MCF 10A (cell line): ENCODE measurements at regions not wholly inside any gene's neighbourhood (a gene's known extent, or its start where the extent isn't known, plus 50 kb on each side); places are given as distances from the start of the nearest gene placed in this dataset.

ENCODE experiments used
- BruUV-seq: library from RNA; stranded (reverse); fragments of 400-500 nt; replicated peaks from 2 replicates; lab custom pipeline; 2021; lab: Mats Ljungman, UMichigan
- CTCF ChIA-PET: fragments of 300-600 bp; sonication (Branson Sonifier 250); formaldehyde crosslinking; extraction: SDS; loops from one replicate; lab custom pipeline; 2021; ENCODE audit warnings: antibody characterized with exemption, inconsistent platforms; lab: Yijun Ruan, JAX
- POLR2A ChIA-PET: fragments of 300-600, 350-650 bp; sonication (Branson Sonifier 250); formaldehyde crosslinking; extraction: SDS; loops from one replicate; lab custom pipeline; 2020; ENCODE audit warnings: antibody characterized with exemption, inconsistent platforms; lab: Yijun Ruan, JAX
- DNase-seq: peaks from one replicate; pipeline ENCODE4 v3.0.0-alpha.2; 2018; ENCODE audit not compliant: unreplicated experiment
- H3K27ac Mint-ChIP-seq: one replicate; pipeline ENCODE4 v1.8.0; 2022; ENCODE audit warnings: mild to moderate bottlenecking, low read depth, mixed read lengths; ENCODE audit not compliant: unreplicated experiment
- H3K27me3 Mint-ChIP-seq: one replicate; pipeline ENCODE4 v1.8.0; 2022; ENCODE audit warnings: mixed read lengths; ENCODE audit not compliant: insufficient read depth, unreplicated experiment
- H3K36me3 Mint-ChIP-seq: one replicate; pipeline ENCODE4 v1.8.0; 2022; ENCODE audit warnings: mild to moderate bottlenecking, moderate library complexity, mixed read lengths; ENCODE audit not compliant: insufficient read depth, unreplicated experiment
- H3K4me1 Mint-ChIP-seq: one replicate; pipeline ENCODE4 v1.8.0; 2022; ENCODE audit warnings: mixed read lengths; ENCODE audit not compliant: insufficient read depth, unreplicated experiment
- H3K4me3 Mint-ChIP-seq: one replicate; pipeline ENCODE4 v1.8.0; 2022; ENCODE audit warnings: mild to moderate bottlenecking, moderate library complexity, mixed read lengths; ENCODE audit not compliant: unreplicated experiment
- H3K9me3 Mint-ChIP-seq: one replicate; pipeline ENCODE4 v1.8.0; 2022; ENCODE audit warnings: mixed read lengths; ENCODE audit not compliant: unreplicated experiment
- CTCF ChIP-seq: fragments of 200-600 bp; IDR thresholded peaks from one replicate; pipeline ENCODE4 v1.8.0; 2022; ENCODE audit warnings: antibody characterized with exemption, mild to moderate bottlenecking; ENCODE audit not compliant: unreplicated experiment
- intact Hi-C: fragments of 100-400 bp; cut with micrococcal nuclease; formaldehyde crosslinking; loops from 2 replicates; pipeline ENCODE4 v1.14.1; 2022

GRCh38 chr6:82078286-82078908, 169.1 kb downstream of the IBTK start:
- no TSS peak for BruUV-seq
- no peaks in the 10 kb centered on the region for H3K4me1 Mint-ChIP-seq
- peaks cover 8% of the 10 kb centered on the region for H3K9me3 Mint-ChIP-seq
- H3K4me3 Mint-ChIP-seq, result no peak overlapping the region
- H3K27ac Mint-ChIP-seq, result no peak overlapping the region
- no peak for TF ChIP-seq CTCF
- no peaks in the 10 kb centered on the region for H3K27me3 Mint-ChIP-seq
- no peaks in the 10 kb centered on the region for H3K36me3 Mint-ChIP-seq
- ChIA-PET CTCF (no interaction called here), POLR2A (no interaction called here)
- DNase-seq, result no peak
- intact Hi-C loops, result no loop called here

GRCh38 chr6:82076916-82077315, 170.6 kb downstream of the IBTK start:
- no peaks in the 10 kb centered on the region for H3K4me1 Mint-ChIP-seq
- DNase-seq, result no peak
- CTCF ChIA-PET, result interaction anchor here (0.6 to 0.7 kb wide), 4 partner anchors 36 to 1952 kb away, joined by 3 to 5 read pairs (median 3); no protein-coding TSS in a partner anchor
- intact Hi-C loops, result no loop called here
- POLR2A ChIA-PET, result no interaction called here
- H3K36me3 Mint-ChIP-seq, result no peaks in the 10 kb centered on the region
- no TSS peak for BruUV-seq
- H3K27ac Mint-ChIP-seq, result no peak overlapping the region
- TF ChIP-seq CTCF, result no peak
- H3K4me3 Mint-ChIP-seq, result no peak overlapping the region
- no peaks in the 10 kb centered on the region for H3K27me3 Mint-ChIP-seq
- H3K9me3 Mint-ChIP-seq, result peaks cover 8% of the 10 kb centered on the region

GRCh38 chr6:82074556-82074955, 173.0 kb downstream of the IBTK start:
- Mint-ChIP-seq H3K4me1 (no peaks in the 10 kb centered on the region), H3K27me3 (no peaks in the 10 kb centered on the region), H3K36me3 (no peaks in the 10 kb centered on the region), H3K4me3 (no peak overlapping the region), H3K9me3 (peaks cover 3% of the 10 kb centered on the region), H3K27ac (no peak overlapping the region)
- POLR2A ChIA-PET, result no interaction called here
- DNase-seq, result no peak
- CTCF ChIA-PET, result interaction anchor here (0.7 to 1.0 kb wide), 3 partner anchors 14 to 34 kb away, joined by 3 read pairs; no protein-coding TSS in a partner anchor
- TF ChIP-seq CTCF, result no peak
- intact Hi-C loops, result no loop called here
- BruUV-seq, result no TSS peak

- no peaks in the 10 kb centered on the region for H3K9me3 Mint-ChIP-seq
- H3K36me3 Mint-ChIP-seq, result no peaks in the 10 kb centered on the region
- ChIA-PET CTCF (no interaction called here), POLR2A (interaction anchor here (0.6 kb wide), 1 partner anchor 140 kb away, joined by 3 read pairs; no protein-coding TSS in a partner anchor)
- H3K27me3 Mint-ChIP-seq, result no peaks in the 10 kb centered on the region
- DNase-seq, result no peak
- no peak for TF ChIP-seq CTCF
- no peak overlapping the region for H3K27ac Mint-ChIP-seq
- H3K4me3 Mint-ChIP-seq, result no peak overlapping the region
- H3K4me1 Mint-ChIP-seq, result no peaks in the 10 kb centered on the region
- intact Hi-C loops, result no loop called here
- no TSS peak for BruUV-seq
These were observed 174.1 kb downstream of the IBTK start for GRCh38 chr6:82073484-82073883.
